Right lobe of liver (tissue), 6 donors: ENCODE measurements at regions not wholly inside any gene's neighbourhood (a gene's known extent, or its start where the extent isn't known, plus 50 kb on each side); places are given as distances from the start of the nearest gene placed in this dataset.

ENCODE experiments used
- ATAC-seq, 4 donors: fragments of 200-7000 bp; cut with Tn5 transposase; one replicate each; pipeline ENCODE4 v1.9.1; 2020; ENCODE audit warnings: mild to moderate bottlenecking in 4 of 4, moderate library complexity in 4 of 4
- DNase-seq, 3 donors: peaks; one replicate each; pipeline ENCODE4 v3.0.0-alpha.2; 2020
- H3K27ac ChIP-seq, 3 donors: fragments of 200-600 bp; one replicate each; pipeline ENCODE4 v1.8.0; 2022
- H3K27me3 ChIP-seq, 2 donors: fragments of 200-600 bp; one replicate each; pipeline ENCODE4 v1.8.0; 2022
- H3K36me3 ChIP-seq, 4 donors: fragments of 200-600 bp; sonication (generic) in 1 of 4; one replicate each; pipeline versions ENCODE4 v1.5.1 to v1.8.0; 2017 to 2022; ENCODE audit warnings: control low read depth in 1 of 4
- H3K4me1 ChIP-seq, 4 donors: fragments of 200-600 bp; sonication (generic) in 1 of 4; one replicate each; pipeline versions ENCODE4 v1.5.1 to v1.8.0; 2017 to 2022; ENCODE audit warnings: control low read depth in 1 of 4
- H3K4me3 ChIP-seq, 3 donors: fragments of 200-600 bp; one replicate each; pipeline ENCODE4 v1.8.0; 2022
- H3K9me3 ChIP-seq, 4 donors: fragments of 200-600 bp; sonication (generic) in 1 of 4; one replicate each; pipeline versions ENCODE4 v1.5.1 to v1.8.0; 2017 to 2022; ENCODE audit warnings: control low read depth in 1 of 4
- CTCF ChIP-seq, 4 donors: fragments of 200-600 bp in 3 of 4; fragments of 450-650 bp in 1 of 4; IDR thresholded peaks; one replicate each; pipeline versions ENCODE4 v1.5.1 to v1.8.0; 2016 to 2022; ENCODE audit warnings: antibody characterized with exemption in 4 of 4, mild to moderate bottlenecking in 2 of 4
- POLR2A ChIP-seq: fragments of 450-650 bp; IDR thresholded peaks from one replicate; pipeline ENCODE4 v1.6.1; 2017; ENCODE audit warnings: antibody characterized with exemption, mild to moderate bottlenecking
- WGBS: methylation state at CpG from one replicate; pipeline ENCODE4 v1.1.6; 2018; ENCODE audit warnings: low coverage, low lambda C conversion rate; ENCODE audit not compliant: insufficient coverage; ENCODE audit errors: missing lambda C conversion rate; 5-methylcytosine and 5-hydroxymethylcytosine counted together
- intact Hi-C, 2 donors: fragments of 100-400 bp; cut with DNase I; formaldehyde crosslinking; loops; one replicate each; pipeline versions ENCODE4 v1.11.2 to v1.14.1; 2022
- donor health status: DM: no; HTN: yes; CAD: no.
- donor health status: DM: no; HTN: no; CAD: no.
- donor health status: DM: no; HTN: no; CAD: no.
- donor health status: DM: no; HTN: yes; CAD: no.
- donor health status: DM: no; HTN: yes; CAD: no.

GRCh38 chr6:154605178-154605881, 94.8 kb upstream of the CNKSR3 start:
- DNase-seq: no peak
- no peak for ATAC-seq
- TF ChIP-seq CTCF (IDR thresholded peaks at IDR 0.05) (no peak), POLR2A (no peak)
- H3K4me1 ChIP-seq: no peaks in the 10 kb centered on the region
- intact Hi-C loops: no loop called here
- 63% methylated on average over 8 of the region's 8 CpGs for WGBS
- H3K27me3 ChIP-seq: no peaks in the 10 kb centered on the region
- H3K9me3 ChIP-seq: no peaks in the 10 kb centered on the region
- no peak overlapping the region for H3K4me3 ChIP-seq
- H3K27ac ChIP-seq: no peak overlapping the region
- no peaks in the 10 kb centered on the region for H3K36me3 ChIP-seq

GRCh38 chr6:154605882-154606370, 95.4 kb upstream of the CNKSR3 start:
- 85% methylated on average over 7 of the region's 7 CpGs for WGBS
- Histone ChIP-seq H3K27ac (no peak overlapping the region), H3K27me3 (no peaks in the 10 kb centered on the region), H3K9me3 (no peaks in the 10 kb centered on the region), H3K36me3 (no peaks in the 10 kb centered on the region), H3K4me1 (no peaks in the 10 kb centered on the region), H3K4me3 (no peak overlapping the region)
- ATAC-seq: no peak
- DNase-seq: no peak
- intact Hi-C loops: no loop called here
- TF ChIP-seq POLR2A (no peak), CTCF (IDR thresholded peaks at IDR 0.05) (no peak)

- no peak overlapping the region for H3K4me3 ChIP-seq
- no peak for ATAC-seq
- no peak overlapping the region for H3K27ac ChIP-seq
- intact Hi-C loops: no loop called here
- no peaks in the 10 kb centered on the region for H3K36me3 ChIP-seq
- no peaks in the 10 kb centered on the region for H3K27me3 ChIP-seq
- DNase-seq: no peak
- H3K4me1 ChIP-seq: no peaks in the 10 kb centered on the region
- TF ChIP-seq POLR2A (no peak), CTCF (IDR thresholded peaks at IDR 0.05) (no peak)
- no peaks in the 10 kb centered on the region for H3K9me3 ChIP-seq
- 58% methylated on average over 6 of the region's 9 CpGs for WGBS
Observed at GRCh38 chr6:154606457-154606856, 96.0 kb upstream of the CNKSR3 start.

GRCh38 chr6:154606860-154607259, 96.4 kb upstream of the CNKSR3 start:
- TF ChIP-seq CTCF (IDR thresholded peaks at IDR 0.05) (no peak), POLR2A (no peak)
- Histone ChIP-seq H3K36me3 (no peaks in the 10 kb centered on the region), H3K4me3 (no peak overlapping the region), H3K27me3 (no peaks in the 10 kb centered on the region), H3K9me3 (no peaks in the 10 kb centered on the region), H3K27ac (no peak overlapping the region), H3K4me1 (no peaks in the 10 kb centered on the region)
- WGBS: 66% methylated on average over 2 of the region's 2 CpGs
- DNase-seq: no peak
- ATAC-seq: no peak
- intact Hi-C loops: no loop called here
